Neutrophil (primary cell): ENCODE measurements at regions not wholly inside any gene's neighbourhood (a gene's known extent, or its start where the extent isn't known, plus 50 kb on each side); places are given as distances from the start of the nearest gene placed in this dataset.

Experiments
- H3K27ac ChIP-seq: fragments of 200-600 bp; sonication (generic); 2 replicates; pipeline ENCODE4 v1.5.1; 2016; ENCODE audit warnings: mild to moderate bottlenecking, moderate library complexity
- H3K27me3 ChIP-seq: fragments of 200-600 bp; sonication (generic); 2 replicates; pipeline ENCODE4 v1.6.0; 2016; ENCODE audit warnings: mild to moderate bottlenecking
- H3K36me3 ChIP-seq: fragments of 200-600 bp; sonication (generic); 2 replicates; pipeline ENCODE4 v1.5.1; 2017
- H3K4me1 ChIP-seq, 2 experiments: fragments of 200-600 bp in 1 of 2; sonication (generic) in 1 of 2; 1 replicate in 1 of 2; 2 replicates in 1 of 2; pipeline versions ENCODE4 v1.5.1 to v1.6.1; 2013 to 2016; ENCODE audit warnings: low read depth in 1 of 2, low read length in 1 of 2, mild to moderate bottlenecking in 1 of 2, moderate library complexity in 1 of 2; ENCODE audit not compliant: control insufficient read depth in 1 of 2, insufficient read depth in 1 of 2
- H3K4me3 ChIP-seq, 2 experiments: fragments of 200-600 bp in 1 of 2; sonication (generic) in 1 of 2; 1 replicate in 1 of 2; 2 replicates in 1 of 2; pipeline ENCODE4 v1.5.1; 2013 to 2016; ENCODE audit warnings: low read depth in 1 of 2, low read length in 1 of 2, mild to moderate bottlenecking in 1 of 2, moderate library complexity in 1 of 2
- H3K9me3 ChIP-seq: fragments of 200-600 bp; sonication (generic); 2 replicates; pipeline ENCODE4 v1.5.1; 2016
- TF ChIP-seq, protein P1 (sequence below): fragments of 200-600 bp; sonication (generic); IDR thresholded peaks from 2 replicates; pipeline ENCODE4 v1.5.1; 2016; ENCODE audit warnings: antibody characterized with exemption

GRCh38 chr3:194828926-194829325, 143.2 kb downstream of the FAM43A start:
- Histone ChIP-seq H3K27ac (no peak overlapping the region), H3K9me3 (no peaks in the 10 kb centered on the region), H3K36me3 (no peaks in the 10 kb centered on the region), H3K4me3 (no peak overlapping the region), H3K27me3 (no peaks in the 10 kb centered on the region), H3K4me1 (no peaks in the 10 kb centered on the region)
- TF ChIP-seq, protein P1, sequence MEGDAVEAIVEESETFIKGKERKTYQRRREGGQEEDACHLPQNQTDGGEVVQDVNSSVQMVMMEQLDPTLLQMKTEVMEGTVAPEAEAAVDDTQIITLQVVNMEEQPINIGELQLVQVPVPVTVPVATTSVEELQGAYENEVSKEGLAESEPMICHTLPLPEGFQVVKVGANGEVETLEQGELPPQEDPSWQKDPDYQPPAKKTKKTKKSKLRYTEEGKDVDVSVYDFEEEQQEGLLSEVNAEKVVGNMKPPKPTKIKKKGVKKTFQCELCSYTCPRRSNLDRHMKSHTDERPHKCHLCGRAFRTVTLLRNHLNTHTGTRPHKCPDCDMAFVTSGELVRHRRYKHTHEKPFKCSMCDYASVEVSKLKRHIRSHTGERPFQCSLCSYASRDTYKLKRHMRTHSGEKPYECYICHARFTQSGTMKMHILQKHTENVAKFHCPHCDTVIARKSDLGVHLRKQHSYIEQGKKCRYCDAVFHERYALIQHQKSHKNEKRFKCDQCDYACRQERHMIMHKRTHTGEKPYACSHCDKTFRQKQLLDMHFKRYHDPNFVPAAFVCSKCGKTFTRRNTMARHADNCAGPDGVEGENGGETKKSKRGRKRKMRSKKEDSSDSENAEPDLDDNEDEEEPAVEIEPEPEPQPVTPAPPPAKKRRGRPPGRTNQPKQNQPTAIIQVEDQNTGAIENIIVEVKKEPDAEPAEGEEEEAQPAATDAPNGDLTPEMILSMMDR, result no peak

GRCh38 chr3:194830401-194830800, 144.7 kb downstream of the FAM43A start:
- no peaks in the 10 kb centered on the region for H3K36me3 ChIP-seq
- no peaks in the 10 kb centered on the region for H3K27me3 ChIP-seq
- TF ChIP-seq, protein P1, result no peak
- H3K4me1 ChIP-seq, result no peaks in the 10 kb centered on the region
- no peak overlapping the region for H3K27ac ChIP-seq
- no peak overlapping the region for H3K4me3 ChIP-seq
- no peaks in the 10 kb centered on the region for H3K9me3 ChIP-seq

DNA sequence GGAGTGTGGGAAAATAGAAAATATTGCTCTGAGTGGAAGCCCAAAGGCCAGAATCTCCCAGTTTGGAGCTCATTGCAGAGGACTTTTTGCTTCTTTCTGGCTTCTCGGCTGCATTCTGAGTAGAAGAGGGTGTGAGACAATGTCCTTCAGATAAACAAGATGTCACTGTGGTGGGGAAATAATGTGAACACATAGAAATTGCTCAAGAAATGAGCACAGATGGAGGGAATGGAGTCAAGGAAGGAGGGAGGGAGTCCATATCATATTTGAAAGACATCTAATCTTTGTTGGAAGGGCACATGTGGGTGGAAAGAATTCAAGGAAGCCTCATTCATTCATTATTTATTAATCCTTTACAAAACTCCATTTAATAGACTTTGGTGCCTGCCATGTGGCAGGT, 145.3 kb downstream of the FAM43A start:
- Histone ChIP-seq H3K36me3 (no peaks in the 10 kb centered on the region), H3K27me3 (no peaks in the 10 kb centered on the region), H3K4me1 (no peaks in the 10 kb centered on the region), H3K27ac (no peak overlapping the region), H3K9me3 (no peaks in the 10 kb centered on the region), H3K4me3 (no peak overlapping the region)
- TF ChIP-seq, protein P1, result no peak

DNA sequence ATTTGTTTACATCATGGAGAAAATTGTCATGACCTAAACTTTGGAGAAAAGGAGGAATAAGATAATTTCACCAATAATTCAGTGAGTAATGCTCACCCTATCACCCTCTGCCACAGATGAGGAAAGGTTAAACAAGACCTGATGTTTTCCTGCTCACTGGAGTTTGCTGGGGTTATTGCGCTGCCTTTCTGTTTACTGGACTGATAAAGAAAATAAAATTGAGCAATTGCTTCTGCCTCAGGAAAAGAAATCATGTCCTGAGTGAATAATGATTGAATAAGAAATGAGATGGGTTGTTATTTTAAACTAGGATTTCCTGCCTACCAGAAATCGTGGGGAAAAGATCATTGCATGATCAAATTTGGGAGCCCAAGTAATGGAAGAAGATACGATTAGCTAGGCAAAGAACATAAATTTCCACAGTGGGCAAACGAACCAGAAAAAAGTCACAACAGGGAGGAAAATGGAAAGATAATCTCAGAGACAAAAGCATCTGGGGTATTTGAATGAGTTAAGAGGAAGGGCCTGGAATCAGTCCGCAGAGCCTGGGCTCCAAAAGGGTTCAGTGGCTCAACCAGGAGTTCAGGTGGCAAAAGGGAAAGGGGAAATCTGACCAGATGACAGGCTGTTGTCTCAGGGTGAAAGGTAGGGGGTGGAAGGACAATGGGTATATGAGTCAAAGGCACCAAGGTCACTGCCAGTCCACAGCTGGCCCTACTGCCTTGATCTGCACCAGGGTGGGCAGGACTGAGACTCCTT, 146.8 kb downstream of the FAM43A start:
- no peak overlapping the region for H3K27ac ChIP-seq
- no peaks in the 10 kb centered on the region for H3K9me3 ChIP-seq
- H3K4me3 ChIP-seq, result no peak overlapping the region
- H3K36me3 ChIP-seq, result no peaks in the 10 kb centered on the region
- no peaks in the 10 kb centered on the region for H3K27me3 ChIP-seq
- TF ChIP-seq, protein P1, result no peak
- H3K4me1 ChIP-seq, result no peaks in the 10 kb centered on the region

GRCh38 chr3:194833114-194833910, 147.6 kb downstream of the FAM43A start:
- H3K36me3 ChIP-seq, result no peaks in the 10 kb centered on the region
- H3K9me3 ChIP-seq, result no peaks in the 10 kb centered on the region
- no peaks in the 10 kb centered on the region for H3K4me1 ChIP-seq
- H3K4me3 ChIP-seq, result no peak overlapping the region
- no peak overlapping the region for H3K27ac ChIP-seq
- TF ChIP-seq, protein P1, result no peak
- H3K27me3 ChIP-seq, result no peaks in the 10 kb centered on the region
